ENCODE measurements at regions not wholly inside any gene's neighbourhood (a gene's known extent, or its start where the extent isn't known, plus 50 kb on each side); places are given as distances from the start of the nearest gene placed in this dataset.
"Not testable (repeated sequence)": the region's sequence is repeated elsewhere in the genome, so short reads cannot be mapped to it uniquely, and the experiment has no call there.

GRCh38 chr6:121678245-121678644 is 242.8 kb downstream of the GJA1 start:
- no peak for DNase-seq (ENCODE audit: low read depth, low spot score)
- H3K27ac ChIP-seq = no peak overlapping the region

GRCh38 chr6:121680058-121680457 is 244.6 kb downstream of the GJA1 start:
- DNase-seq (ENCODE audit: low read depth, low spot score) = no peak
- no peak overlapping the region for H3K27ac ChIP-seq

GRCh38 chr6:121682666-121683065 is 247.2 kb downstream of the GJA1 start:
- DNase-seq (ENCODE audit: low read depth, low spot score) = no peak
- no peak overlapping the region for H3K27ac ChIP-seq

GRCh38 chr6:121685806-121686205 is 250.4 kb downstream of the GJA1 start:
- not testable (repeated sequence) for H3K27ac ChIP-seq; DNase-seq (ENCODE audit: low read depth, low spot score)

- no peak for DNase-seq (ENCODE audit: low read depth, low spot score)
- no peak overlapping the region for H3K27ac ChIP-seq
Measured at GRCh38 chr6:121686611-121687023, 251.2 kb downstream of the GJA1 start.

GRCh38 chr6:121688974-121689373 is 253.5 kb downstream of the GJA1 start:
- H3K27ac ChIP-seq = no peak overlapping the region
- DNase-seq (ENCODE audit: low read depth, low spot score) = no peak

GRCh38 chr6:121691126-121691551 is 255.7 kb downstream of the GJA1 start:
- no peak for DNase-seq (ENCODE audit: low read depth, low spot score)
- no peak overlapping the region for H3K27ac ChIP-seq

- no peak overlapping the region for H3K27ac ChIP-seq
- no peak for DNase-seq (ENCODE audit: low read depth, low spot score)
Measured at GRCh38 chr6:121694389-121694788, 258.9 kb downstream of the GJA1 start.

- no peak for DNase-seq (ENCODE audit: low read depth, low spot score)
Measured at GRCh38 chr6:121694801-121695251, 259.4 kb downstream of the GJA1 start.

GRCh38 chr6:121695329-121695728 is 259.9 kb downstream of the GJA1 start:
- H3K27ac ChIP-seq = no peak overlapping the region
- no peak for DNase-seq (ENCODE audit: low read depth, low spot score)

More at GRCh38 chr6:121694801-121695251, 259.4 kb downstream of the GJA1 start:
- no peak overlapping the region for H3K27ac ChIP-seq

- no peak overlapping the region for H3K27ac ChIP-seq
- DNase-seq (ENCODE audit: low read depth, low spot score) = no peak
Measured at GRCh38 chr6:121697921-121698320, 262.5 kb downstream of the GJA1 start.

GRCh38 chr6:121698617-121699016 is 263.2 kb downstream of the GJA1 start:
- DNase-seq (ENCODE audit: low read depth, low spot score) = no peak

GRCh38 chr6:121703129-121703528 is 267.7 kb downstream of the GJA1 start:
- H3K27ac ChIP-seq; DNase-seq (ENCODE audit: low read depth, low spot score): not testable (repeated sequence)

More at GRCh38 chr6:121698617-121699016, 263.2 kb downstream of the GJA1 start:
- H3K27ac ChIP-seq = no peak overlapping the region

GRCh38 chr6:121711472-121711871 is 276.0 kb downstream of the GJA1 start:
- H3K27ac ChIP-seq = no peak overlapping the region

GRCh38 chr6:121717686-121718085 is 282.2 kb downstream of the GJA1 start:
- H3K27ac ChIP-seq = no peak overlapping the region
- no peak for DNase-seq (ENCODE audit: low read depth, low spot score)

More at GRCh38 chr6:121711472-121711871, 276.0 kb downstream of the GJA1 start:
- no peak for DNase-seq (ENCODE audit: low read depth, low spot score)

GRCh38 chr6:121720867-121721266 is 285.4 kb downstream of the GJA1 start:
- not testable (repeated sequence) for H3K27ac ChIP-seq; DNase-seq (ENCODE audit: low read depth, low spot score)

- no peak overlapping the region for H3K27ac ChIP-seq
- DNase-seq (ENCODE audit: low read depth, low spot score) = no peak
Measured at GRCh38 chr6:121723623-121724022, 288.2 kb downstream of the GJA1 start.

- no peak for DNase-seq (ENCODE audit: low read depth, low spot score)
- no peak overlapping the region for H3K27ac ChIP-seq
Measured at GRCh38 chr6:121724576-121724975, 289.1 kb downstream of the GJA1 start.

- no peak overlapping the region for H3K27ac ChIP-seq
- DNase-seq (ENCODE audit: low read depth, low spot score) = no peak
Measured at GRCh38 chr6:121726596-121726995, 291.1 kb downstream of the GJA1 start.

- H3K27ac ChIP-seq = no peak overlapping the region
- DNase-seq (ENCODE audit: low read depth, low spot score) = no peak
Measured at GRCh38 chr6:121730616-121731015, 295.2 kb downstream of the GJA1 start.

GRCh38 chr6:121731381-121731780 is 295.9 kb downstream of the GJA1 start:
- H3K27ac ChIP-seq = no peak overlapping the region
- DNase-seq (ENCODE audit: low read depth, low spot score) = no peak

GRCh38 chr6:121732641-121733040 is 297.2 kb downstream of the GJA1 start:
- DNase-seq (ENCODE audit: low read depth, low spot score) = no peak
- H3K27ac ChIP-seq = no peak overlapping the region

GRCh38 chr6:121733234-121733633 is 297.8 kb downstream of the GJA1 start:
- DNase-seq (ENCODE audit: low read depth, low spot score) = no peak
- H3K27ac ChIP-seq = no peak overlapping the region

Data from epithelial cell of prostate (primary cell).